Inferior parietal cortex (tissue), 1 donor: ENCODE measurements at regions not wholly inside any gene's neighbourhood (a gene's known extent, or its start where the extent isn't known, plus 50 kb on each side); places are given as distances from the start of the nearest gene placed in this dataset.
A peak's percentile ranks its signal among the peaks of the same experiment; 100 is the strongest.

Experiments used
- DNase-seq: peaks from one replicate; pipeline ENCODE4 v3.0.0-alpha.2; 2016; ENCODE audit errors: extremely low spot score

DNA sequence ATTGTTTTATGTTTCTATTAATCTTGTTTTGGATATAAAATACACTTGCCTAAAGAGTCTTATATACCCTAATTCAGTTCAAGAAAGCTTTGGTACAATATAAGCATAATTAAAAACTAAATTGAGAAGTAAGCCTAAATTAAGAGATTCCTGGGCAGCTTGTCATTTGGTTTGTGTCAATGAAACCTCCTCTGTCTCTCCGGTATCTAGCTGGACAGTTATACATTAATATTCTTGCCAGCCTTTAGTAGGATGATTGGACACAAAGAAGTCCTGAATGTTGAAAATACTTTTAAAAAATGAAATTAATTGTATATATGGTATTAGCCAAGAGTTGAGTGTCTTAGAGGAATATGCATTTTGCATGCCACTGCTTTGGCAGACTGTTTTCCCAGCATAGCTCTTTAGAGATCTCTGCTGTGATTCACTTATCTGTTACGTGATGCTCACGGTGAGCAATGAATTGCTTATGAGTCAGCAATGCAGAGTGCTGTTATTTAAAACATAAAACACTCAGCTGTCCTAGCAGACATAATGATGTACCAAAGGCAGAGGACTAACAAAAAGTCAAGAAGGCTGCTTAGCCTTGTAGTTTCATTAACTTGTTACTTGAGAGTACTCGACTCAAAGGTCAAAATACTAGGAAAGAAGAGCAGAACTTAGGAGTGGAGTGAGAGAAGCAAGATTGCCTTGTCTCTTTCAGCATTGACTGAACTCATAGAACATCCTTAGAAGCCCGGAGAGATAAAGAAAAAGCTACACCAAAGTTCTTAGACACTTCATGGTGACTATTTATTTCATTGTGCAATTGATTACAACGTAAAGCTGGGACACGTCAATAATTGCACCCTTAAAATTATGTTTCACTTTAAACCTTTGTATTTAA lies 1296.1 kb upstream of the PCDH7 start:
- DNase-seq = peak; percentile 15

- no peak for DNase-seq
Measured at GRCh38 chr4:29453303-29453820, 1266.8 kb upstream of the PCDH7 start.

DNA sequence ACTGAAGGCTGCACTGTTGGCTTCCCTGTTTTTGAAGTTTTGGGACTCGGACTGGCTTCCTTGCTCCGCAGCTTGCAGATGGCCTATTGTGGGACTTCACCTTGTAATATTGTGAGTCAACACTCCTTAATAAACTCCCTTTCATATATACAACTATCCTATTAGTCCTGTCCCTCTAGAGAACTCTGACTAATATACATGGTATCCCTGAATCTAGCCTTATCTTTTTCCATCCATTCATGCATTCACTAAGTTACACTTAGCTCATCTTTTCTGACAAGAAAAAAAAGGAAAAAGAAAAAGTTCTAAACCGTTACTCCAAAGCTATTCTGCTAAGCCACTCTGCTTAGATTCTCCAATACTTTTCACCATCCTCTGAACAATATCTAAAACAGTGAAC lies 1260.2 kb upstream of the PCDH7 start:
- DNase-seq = no peak

DNA sequence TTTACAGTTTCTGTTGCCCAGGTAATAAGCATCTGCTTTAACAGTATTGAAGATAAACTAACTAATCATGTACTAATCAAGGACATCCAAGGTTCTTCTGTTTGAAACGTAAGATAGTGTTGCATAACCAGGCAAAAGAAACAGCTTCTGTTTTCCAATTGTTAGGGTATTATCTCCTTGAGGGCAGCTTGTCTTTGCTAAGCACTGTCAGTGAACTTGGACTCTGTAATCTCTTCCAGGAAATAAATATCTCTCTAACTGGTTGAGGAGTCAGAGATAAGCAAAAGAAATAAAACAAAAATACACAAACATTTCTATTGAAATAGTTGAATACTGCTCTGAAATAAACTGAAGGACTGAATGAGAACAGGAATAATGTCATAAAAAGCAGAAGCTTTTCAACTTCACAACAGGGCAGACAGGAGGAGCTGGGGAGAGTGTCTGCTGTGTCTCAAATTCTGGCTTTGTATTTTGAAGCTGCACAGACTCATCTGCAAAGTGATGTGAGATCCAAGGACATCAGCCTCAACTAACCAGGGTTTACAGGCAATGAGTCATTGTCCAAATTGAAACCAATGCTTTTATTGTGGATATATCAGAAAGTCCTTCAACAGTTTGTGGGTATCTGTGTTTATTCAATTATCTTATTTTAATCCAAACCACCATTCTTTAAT lies 1253.0 kb upstream of the PCDH7 start:
- DNase-seq = no peak
